Calu3 (cell line): ENCODE measurements at regions not wholly inside any gene's neighbourhood (a gene's known extent, or its start where the extent isn't known, plus 50 kb on each side); places are given as distances from the start of the nearest gene placed in this dataset.

Experiments
- BruUV-seq: library from RNA; stranded (reverse); fragments of 400-500 nt; replicated peaks from 2 replicates; lab custom pipeline; 2021; lab: Mats Ljungman, UMichigan
- CTCF ChIA-PET: fragments of 300-600 bp; sonication (Branson Sonifier 250); formaldehyde crosslinking; loops from one replicate; lab custom pipeline; 2022; ENCODE audit warnings: antibody characterized with exemption; lab: Charles Lee
- DNase-seq: peaks from one replicate; pipeline ENCODE4 v3.0.0; 2022
- H3K27ac Mint-ChIP-seq: one replicate; pipeline ENCODE4 v1.8.0; 2022; ENCODE audit warnings: mixed read lengths; ENCODE audit not compliant: unreplicated experiment
- H3K27me3 Mint-ChIP-seq: one replicate; pipeline ENCODE4 v1.8.0; 2022; ENCODE audit warnings: mixed read lengths; ENCODE audit not compliant: unreplicated experiment
- H3K36me3 Mint-ChIP-seq: one replicate; pipeline ENCODE4 v1.8.0; 2022; ENCODE audit warnings: mild to moderate bottlenecking, moderate library complexity, mixed read lengths; ENCODE audit not compliant: insufficient read depth, unreplicated experiment
- H3K4me1 Mint-ChIP-seq: one replicate; pipeline ENCODE4 v1.8.0; 2022; ENCODE audit warnings: mild to moderate bottlenecking, low read depth, mixed read lengths; ENCODE audit not compliant: unreplicated experiment
- H3K4me3 Mint-ChIP-seq: one replicate; pipeline ENCODE4 v1.8.0; 2022; ENCODE audit warnings: mild to moderate bottlenecking, low read depth, moderate library complexity, mixed read lengths; ENCODE audit not compliant: unreplicated experiment
- H3K9me3 Mint-ChIP-seq: one replicate; pipeline ENCODE4 v1.8.0; 2022; ENCODE audit warnings: low read depth, mixed read lengths; ENCODE audit not compliant: unreplicated experiment
- CTCF ChIP-seq: fragments of 200-600 bp; IDR thresholded peaks from one replicate; pipeline ENCODE4 v1.8.0; 2022; ENCODE audit warnings: antibody characterized with exemption; ENCODE audit not compliant: unreplicated experiment
- intact Hi-C: fragments of 100-400 bp; cut with micrococcal nuclease; formaldehyde crosslinking; loops from one replicate; pipeline ENCODE4 v1.10.0; 2022; ENCODE audit not compliant: unreplicated experiment

- H3K4me1 Mint-ChIP-seq: no peaks in the 10 kb centered on the region
- CTCF ChIA-PET: no interaction called here
- no peak for DNase-seq
- H3K27ac Mint-ChIP-seq: no peak overlapping the region
- no peaks in the 10 kb centered on the region for H3K36me3 Mint-ChIP-seq
- no peaks in the 10 kb centered on the region for H3K9me3 Mint-ChIP-seq
- no peak for TF ChIP-seq CTCF
- no peak overlapping the region for H3K4me3 Mint-ChIP-seq
- BruUV-seq: no TSS peak
- H3K27me3 Mint-ChIP-seq: peaks cover 92% of the 10 kb centered on the region
- intact Hi-C loops: no loop called here
Observed at GRCh38 chr15:59847968-59848367, 156.1 kb upstream of the FOXB1 start.

GRCh38 chr15:59845942-59846499, 156.9 kb upstream of the BNIP2 start:
- TF ChIP-seq CTCF: no peak
- H3K36me3 Mint-ChIP-seq: no peaks in the 10 kb centered on the region
- H3K9me3 Mint-ChIP-seq: no peaks in the 10 kb centered on the region
- DNase-seq: no peak
- peaks cover 100% of the 10 kb centered on the region for H3K27me3 Mint-ChIP-seq
- no peak overlapping the region for H3K27ac Mint-ChIP-seq
- BruUV-seq: no TSS peak
- intact Hi-C loops: no loop called here
- no peak overlapping the region for H3K4me3 Mint-ChIP-seq
- H3K4me1 Mint-ChIP-seq: no peaks in the 10 kb centered on the region
- CTCF ChIA-PET: interaction anchor here (0.6 kb wide), 1 partner anchor 460 kb away, joined by 7 read pairs; no protein-coding TSS in a partner anchor

GRCh38 chr15:59843609-59844008, 154.5 kb upstream of the BNIP2 start:
- H3K4me1 Mint-ChIP-seq: no peaks in the 10 kb centered on the region

GRCh38 chr15:59841036-59841435, 151.9 kb upstream of the BNIP2 start:
- DNase-seq: no peak
- intact Hi-C loops: no loop called here
- CTCF ChIA-PET: no interaction called here
- BruUV-seq: no TSS peak
- Mint-ChIP-seq H3K36me3 (no peaks in the 10 kb centered on the region), H3K4me3 (no peak overlapping the region), H3K9me3 (no peaks in the 10 kb centered on the region), H3K27me3 (peaks cover 100% of the 10 kb centered on the region), H3K4me1 (no peaks in the 10 kb centered on the region), H3K27ac (no peak overlapping the region)
- no peak for TF ChIP-seq CTCF

More at GRCh38 chr15:59843609-59844008, 154.5 kb upstream of the BNIP2 start:
- CTCF ChIA-PET: no interaction called here
- intact Hi-C loops: no loop called here
- peaks cover 100% of the 10 kb centered on the region for H3K27me3 Mint-ChIP-seq
- no TSS peak for BruUV-seq
- no peak for TF ChIP-seq CTCF
- H3K27ac Mint-ChIP-seq: no peak overlapping the region
- no peak for DNase-seq
- no peak overlapping the region for H3K4me3 Mint-ChIP-seq
- no peaks in the 10 kb centered on the region for H3K36me3 Mint-ChIP-seq
- no peaks in the 10 kb centered on the region for H3K9me3 Mint-ChIP-seq
